GM18520 (cell line): ENCODE measurements at regions not wholly inside any gene's neighbourhood (a gene's known extent, or its start where the extent isn't known, plus 50 kb on each side); places are given as distances from the start of the nearest gene placed in this dataset.

Experiments
- ATAC-seq: cut with Tn5 transposase; IDR thresholded peaks from one replicate; pipeline ENCODE4 v1.9.1; 2021; ENCODE audit not compliant: unreplicated experiment

DNA sequence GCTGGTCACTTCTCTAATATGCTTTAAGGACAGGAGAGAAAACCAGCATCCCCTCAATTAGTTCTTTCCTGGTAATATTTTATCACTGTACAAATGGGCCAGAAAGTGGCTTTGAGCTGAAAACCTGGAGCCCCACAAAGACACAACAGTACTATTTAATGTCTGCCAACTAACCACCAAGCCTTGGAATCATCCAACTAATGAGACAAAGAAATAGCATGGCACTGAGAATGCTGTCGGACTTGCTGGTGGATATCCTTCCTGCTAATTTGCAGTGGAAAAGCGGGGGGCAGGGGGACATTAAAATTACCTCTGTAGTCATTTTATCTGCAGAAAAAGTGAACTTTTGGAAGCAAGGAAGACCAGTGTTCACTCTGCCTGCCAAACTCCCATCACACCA lies 288.5 kb downstream of the KBTBD8 start:
- ATAC-seq = no peak

DNA sequence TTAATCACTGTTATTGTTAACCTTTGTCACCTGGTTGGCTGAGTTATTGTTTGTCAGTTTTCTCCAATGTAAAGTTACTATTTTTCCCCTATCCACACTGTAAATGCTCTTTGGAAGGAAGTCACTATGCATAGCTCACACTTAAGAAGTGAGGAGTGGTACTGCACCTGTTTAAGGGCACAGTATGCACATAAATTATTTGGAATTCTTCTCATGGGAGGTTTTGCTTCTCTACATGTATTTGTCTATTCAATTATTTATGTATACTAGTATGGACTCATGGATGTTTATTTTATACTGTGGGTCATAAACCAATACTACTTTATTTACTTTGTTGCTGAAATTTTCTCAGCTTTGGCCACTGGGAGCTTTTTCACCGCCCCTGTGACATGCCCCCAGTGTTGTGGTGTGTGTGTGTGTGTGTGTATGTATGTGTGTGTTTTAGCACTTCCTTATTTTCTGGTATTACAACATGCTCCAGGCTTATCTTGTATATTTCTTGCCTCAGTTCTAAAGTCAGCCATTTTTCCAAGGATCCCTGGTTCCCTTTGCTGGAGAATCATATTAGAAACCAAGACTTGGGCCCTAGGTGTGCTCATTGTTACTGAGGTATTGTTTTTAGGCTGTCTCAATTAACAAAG lies 290.5 kb downstream of the KBTBD8 start:
- no peak for ATAC-seq

DNA sequence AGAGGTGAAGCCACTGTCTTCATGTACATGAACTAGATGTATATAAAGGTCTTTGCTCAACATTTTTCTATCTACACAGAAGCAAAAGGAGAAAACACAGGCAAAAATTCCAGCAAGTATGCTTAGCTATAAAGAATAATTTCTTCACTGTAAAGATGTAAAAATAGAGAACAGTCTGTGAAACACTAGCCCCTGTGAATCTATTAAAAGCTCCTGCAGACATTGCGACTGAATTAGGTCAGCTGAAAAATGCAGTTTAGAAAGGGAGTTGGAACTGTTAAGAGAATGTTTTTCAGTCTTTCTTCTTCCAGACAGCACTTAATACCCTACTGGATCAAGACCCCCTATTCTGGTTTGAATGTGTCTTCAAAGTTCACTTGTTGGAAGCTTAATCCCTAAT lies 291.5 kb downstream of the KBTBD8 start:
- ATAC-seq = no peak

DNA sequence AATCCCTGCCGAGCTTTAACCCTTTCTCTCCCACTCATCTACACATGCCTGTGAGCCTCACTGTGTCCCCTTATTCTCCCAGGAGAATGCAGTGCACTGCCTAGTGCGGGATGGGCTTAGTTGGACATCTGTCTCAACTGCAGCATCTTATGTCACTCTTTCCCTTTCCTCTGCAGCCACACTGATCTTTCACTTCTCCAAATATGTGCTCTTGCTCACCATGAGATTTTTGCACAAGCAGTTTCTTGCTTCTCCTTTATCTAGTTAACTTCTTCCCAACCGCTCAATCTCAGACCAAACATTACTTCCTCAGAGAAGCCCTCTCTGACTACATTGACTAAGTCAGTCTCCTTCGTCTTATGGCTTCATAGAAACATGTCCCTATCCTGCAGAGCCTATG lies 292.3 kb downstream of the KBTBD8 start:
- ATAC-seq = no peak

DNA sequence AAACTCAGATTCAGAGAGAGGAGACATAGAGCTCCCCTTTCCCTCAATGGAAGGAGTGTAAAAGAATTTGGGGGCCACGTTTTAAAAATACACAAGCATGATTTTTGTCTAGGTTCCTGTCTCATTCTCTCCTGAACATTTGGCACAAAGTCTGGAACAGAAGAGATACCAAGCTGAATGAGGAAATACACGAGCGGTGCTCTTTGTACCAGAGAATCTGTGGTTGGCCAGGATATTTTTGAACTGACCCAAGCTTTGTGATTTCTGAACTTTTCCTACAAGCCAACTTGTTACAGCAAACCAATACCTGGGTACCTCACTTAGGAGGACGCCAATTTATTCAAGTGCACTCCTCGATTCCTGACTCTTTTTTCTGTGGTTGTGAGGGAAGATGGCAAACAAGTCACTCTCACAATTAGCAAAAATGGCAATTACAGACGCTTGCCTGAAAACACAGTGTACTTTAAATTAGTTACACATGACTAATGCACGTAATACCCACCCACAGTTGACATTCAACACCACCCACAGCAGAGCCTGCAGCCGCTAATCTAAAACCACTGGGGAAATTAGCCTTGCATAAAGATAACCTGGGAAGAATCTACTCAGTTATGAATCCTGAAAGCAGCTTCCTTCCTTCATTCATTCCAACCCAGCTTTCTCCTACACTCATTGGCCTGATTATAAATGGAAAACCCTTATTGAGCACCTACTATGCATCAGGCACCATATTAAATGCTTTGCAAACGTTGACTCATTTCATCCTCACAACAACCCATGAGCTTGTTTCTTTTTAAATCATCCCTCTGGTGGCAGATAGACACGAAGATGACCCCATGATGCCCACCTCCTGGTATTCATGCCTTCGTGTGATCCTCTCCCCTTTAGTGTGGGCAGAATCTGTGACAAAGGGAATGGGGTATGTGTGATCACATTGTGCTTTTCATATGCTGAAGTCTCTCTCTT lies 293.5 kb downstream of the KBTBD8 start:
- no peak for ATAC-seq

DNA sequence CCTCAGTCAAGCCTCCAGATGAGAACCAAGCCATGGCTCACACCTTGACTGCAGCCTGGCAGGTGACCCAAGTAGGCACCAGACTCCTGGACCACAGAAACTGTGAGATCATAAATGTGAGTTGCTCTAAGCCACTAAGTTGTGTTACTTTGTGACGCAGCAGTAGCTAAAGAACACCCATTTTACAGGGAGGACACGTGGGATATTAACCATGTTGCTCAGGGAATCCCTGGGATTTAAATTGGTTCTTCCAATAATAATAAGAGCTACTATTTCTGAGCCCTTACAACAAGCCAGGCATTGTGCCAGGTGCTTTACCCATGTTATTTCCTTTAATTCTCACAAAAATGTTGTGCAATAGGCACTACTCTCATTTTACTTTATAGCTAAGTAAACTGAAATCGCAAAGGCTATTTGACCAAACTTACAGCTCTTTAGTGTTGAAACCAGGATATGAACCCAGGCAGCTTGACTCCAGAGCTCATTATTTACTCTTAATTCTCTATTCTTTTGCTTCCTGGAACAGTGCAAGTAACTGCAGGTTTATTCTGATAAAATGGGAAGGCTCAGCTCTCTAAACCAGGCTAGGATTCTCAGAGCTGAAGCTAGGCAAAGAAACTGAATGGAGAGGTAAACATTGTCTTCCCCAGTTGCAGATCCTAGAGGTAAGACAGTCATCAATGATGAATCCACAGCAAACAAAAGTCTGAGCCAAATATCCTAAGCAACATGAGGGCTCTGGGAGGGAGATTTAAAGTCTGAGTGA lies 294.4 kb downstream of the KBTBD8 start:
- ATAC-seq = no peak

DNA sequence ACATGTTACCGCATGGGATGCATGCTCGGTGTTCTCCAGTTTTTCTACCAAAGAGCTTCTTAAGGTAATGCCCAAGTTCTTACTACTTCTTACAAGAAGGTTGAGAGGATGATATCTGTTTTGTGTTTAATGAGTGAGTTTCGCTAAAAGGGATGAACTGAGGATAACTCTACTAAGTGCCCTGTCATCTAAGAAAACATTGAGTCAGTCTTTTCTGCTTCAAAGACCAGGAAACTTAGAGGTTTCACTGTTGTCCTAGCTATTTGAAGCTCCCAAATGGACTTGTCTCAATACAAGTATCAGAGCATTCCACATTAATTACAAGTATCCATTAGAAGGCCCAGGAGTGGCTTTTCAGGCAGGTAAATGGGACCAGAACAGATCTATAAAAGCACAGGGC lies 296.2 kb downstream of the KBTBD8 start:
- ATAC-seq = no peak

DNA sequence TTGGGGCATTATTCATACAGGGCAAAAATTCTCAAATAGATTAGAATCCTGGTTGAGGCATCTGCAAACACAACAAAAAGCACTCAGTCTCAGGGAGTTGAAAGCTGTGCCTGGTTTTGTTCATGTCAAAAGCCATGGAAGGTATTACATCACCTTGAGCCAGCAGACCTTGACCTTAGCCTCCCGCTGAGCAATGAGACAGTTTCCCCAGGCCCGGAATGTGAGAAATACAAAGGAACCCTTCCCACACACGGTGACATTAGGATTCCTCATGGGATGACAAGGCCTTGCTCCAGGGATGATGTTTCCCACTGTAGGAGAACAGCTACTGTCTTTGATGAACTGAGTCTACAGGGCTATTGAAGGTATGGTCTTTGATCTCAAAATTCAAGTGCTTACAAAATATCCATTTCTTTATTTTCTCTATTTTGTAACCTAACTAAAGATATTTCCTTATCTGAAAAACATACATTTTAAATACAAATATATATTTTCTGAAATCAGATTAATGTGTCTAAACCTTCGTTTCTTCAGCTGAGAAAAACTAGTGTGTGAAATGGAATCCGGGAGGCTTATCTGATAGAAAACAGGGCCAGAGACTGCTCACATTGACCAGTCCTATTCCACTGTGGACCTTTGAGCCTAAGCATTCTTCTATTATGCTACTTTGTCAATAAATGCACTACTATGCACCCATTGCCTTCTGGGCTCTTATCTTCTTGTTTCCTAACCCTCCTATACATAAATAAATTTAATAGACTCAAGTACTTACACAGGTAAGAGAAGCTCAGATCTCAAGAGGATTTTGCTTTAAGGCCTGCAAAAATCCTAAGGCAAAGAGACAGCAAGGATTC lies 298.2 kb downstream of the KBTBD8 start:
- no peak for ATAC-seq

DNA sequence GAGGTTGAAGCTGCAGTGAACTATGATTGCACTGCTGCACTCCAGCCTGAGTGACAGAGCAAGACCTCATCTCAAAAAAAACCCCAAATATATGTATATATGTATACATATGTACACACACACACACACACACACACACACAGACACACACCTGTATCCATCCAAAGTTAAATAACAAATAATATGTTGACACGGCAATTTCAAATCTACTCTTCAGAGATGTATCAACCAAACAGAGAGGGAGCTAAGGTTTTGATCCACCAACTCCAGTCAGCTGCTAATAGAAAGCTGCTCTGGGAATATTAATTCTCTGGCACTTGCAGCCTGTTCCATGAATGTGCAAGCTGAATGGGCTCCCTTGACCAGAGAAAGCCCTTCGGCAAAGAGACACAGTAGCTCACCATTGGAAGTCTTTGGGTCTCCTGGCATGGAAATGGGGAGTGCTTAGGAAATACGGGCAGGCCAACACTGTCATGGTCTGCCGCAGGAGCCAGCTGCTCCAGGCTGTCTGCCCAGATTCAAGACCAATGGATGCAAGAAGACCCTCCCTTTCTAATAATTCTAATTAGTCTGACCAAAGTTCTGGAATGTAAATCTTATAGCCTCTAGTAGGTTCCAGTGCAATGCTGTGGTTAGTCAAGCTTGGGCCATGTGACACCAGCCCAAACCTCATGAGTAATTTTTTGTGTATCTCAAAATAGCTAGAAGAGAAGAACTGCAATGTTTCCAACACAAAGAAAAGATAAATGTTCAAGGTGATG lies 299.8 kb downstream of the KBTBD8 start:
- no peak for ATAC-seq

DNA sequence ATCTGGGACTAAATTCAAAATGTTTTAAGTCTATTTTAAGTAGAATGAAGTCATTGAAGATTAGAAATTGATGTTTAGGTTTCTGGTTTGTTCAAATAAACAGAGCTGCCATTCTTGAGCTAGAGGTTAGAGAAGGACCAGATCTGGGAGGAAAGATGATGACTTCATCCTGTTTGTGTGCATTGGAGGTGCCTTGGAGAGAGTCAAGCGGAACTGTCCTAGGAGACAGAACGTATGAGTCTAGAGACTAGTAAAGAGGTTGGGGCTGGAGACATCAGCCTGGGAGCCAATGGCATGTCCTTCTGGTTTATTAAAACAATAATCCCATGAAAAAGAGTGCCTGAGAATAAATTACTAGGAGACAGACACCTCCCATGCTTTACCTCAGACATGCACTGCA lies 303.4 kb downstream of the KBTBD8 start:
- no peak for ATAC-seq

DNA sequence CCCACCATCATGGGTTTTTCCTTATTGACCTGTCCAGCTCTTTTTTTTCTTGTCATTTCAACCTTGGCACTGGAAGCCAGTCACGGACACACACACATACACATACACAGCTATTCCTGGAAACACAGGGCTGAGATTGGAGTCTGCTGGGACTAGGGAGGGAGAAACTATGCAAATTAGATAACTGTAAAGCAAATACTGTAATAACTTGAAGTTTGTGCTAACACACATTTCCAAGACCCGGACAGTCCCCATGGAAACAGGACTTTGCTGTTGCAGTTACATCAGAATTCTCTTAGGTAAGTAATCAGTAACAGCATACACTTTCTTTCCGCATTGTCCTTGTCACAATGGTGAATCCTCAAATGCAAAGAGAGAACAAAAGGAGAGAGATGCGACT lies 304.4 kb downstream of the KBTBD8 start:
- no peak for ATAC-seq

DNA sequence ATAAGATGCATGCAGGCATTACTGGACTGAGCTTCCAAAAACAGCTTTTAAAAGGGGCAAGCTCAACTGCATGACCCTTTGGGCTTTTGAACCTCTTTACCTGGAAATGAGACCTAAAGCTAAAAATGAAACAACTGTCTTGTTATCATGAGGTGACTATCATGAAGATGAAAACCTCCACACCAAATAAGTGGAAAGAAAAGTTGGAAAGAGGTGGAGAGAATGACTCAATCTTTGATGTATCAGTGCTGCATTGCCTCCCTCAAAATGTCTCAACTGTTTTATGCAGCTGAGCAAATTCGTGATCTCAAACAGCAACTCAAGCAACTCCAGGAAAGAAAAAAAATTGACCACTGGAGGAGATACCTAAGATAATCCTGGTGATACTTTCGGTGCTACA lies 307.1 kb downstream of the KBTBD8 start:
- ATAC-seq = no peak

DNA sequence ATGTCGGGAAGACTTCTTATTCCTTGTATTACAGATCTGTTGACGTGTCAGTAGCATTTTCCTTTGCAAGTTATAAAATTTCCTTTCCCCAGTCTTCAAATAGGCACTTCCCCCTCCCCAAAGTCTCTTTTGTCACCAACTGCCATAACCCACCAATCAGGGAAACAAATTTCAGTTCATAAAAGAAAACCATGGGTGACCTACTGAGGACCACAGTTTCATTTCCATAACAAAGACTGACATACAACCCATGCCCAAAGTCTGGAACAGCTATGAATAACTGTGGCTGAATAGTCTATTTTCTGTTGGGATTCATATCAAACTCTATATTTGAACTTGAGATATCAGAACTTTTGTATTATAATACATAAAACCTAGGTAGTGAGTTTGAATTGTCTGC lies 307.8 kb downstream of the KBTBD8 start:
- no peak for ATAC-seq

DNA sequence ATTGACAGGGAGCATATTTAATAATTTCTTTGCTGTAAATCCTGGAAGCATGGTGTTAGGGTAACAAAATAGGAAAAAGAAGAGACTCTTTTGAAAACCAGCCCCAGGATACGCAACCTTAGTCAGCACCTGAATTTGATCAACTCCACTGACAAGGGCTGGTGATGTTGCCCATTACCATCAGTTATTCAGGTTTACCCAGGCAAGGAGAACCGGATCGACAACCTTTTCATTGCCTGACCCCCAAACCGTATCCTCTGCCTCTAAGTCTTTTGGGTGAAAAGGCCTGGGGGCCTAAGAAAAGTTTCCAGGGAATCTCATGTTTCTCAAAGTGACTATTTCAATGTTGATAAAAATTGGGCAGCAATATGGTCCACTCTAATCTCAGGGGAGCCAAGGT lies 313.3 kb downstream of the KBTBD8 start:
- ATAC-seq = no peak

DNA sequence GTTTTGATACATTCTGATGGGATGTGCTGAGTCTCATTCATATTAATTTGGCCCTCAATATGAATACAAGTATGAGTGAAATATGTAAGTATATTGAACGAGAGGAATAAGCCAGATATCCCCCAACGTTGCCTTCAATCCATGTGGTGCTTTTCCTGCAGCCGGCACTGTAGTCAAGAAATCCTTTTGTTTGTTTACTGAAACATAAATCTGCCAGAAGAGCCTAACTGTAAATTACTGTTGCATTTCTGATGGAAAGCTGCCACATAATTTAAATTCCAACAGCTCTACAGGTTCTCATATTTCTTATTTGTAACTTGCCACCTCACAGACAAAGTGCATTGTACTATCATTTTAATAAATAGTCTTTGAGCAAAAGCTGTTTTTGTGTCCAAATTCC lies 314.0 kb downstream of the KBTBD8 start:
- ATAC-seq = no peak

DNA sequence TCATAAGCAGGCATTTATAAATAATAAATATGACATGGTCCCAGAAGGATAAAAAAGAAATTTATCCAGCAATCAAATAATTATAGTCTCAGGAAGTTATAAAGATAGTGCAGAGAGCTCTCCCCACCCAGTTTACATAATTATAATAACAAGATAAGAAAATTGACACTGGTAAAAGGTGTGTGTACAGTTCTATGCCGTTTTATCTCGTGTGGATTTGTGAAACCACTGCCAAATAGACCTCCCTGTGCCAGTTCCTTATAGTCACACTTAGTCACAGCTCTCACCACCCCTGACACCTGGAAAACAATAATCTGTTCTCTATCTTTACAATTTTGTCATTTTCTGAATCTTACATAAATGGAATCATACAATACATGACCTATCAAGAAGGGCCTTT lies 320.1 kb downstream of the KBTBD8 start:
- no peak for ATAC-seq

DNA sequence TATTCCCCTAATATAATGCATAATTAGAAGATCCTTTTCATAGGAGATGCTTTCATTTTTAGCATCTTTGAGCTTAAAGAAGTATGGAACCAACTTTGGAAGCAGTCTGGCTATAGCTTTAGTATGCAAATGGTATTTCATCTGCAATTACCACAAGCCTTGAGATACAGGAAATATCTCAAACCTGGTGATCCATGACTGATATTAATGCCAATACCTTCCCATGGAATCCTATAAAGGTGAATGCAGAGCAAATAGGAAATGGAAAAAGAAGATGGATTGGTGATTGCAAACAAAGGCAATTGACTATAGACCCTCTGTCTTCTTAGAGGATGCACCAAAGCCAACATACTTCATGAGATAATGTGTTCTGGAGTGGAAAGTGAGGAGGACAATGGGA lies 326.4 kb downstream of the KBTBD8 start:
- ATAC-seq = no peak
